HG02623 (cell line): ENCODE measurements at regions not wholly inside any gene's neighbourhood (a gene's known extent, or its start where the extent isn't known, plus 50 kb on each side); places are given as distances from the start of the nearest gene placed in this dataset.

Experiments used
- ATAC-seq: cut with Tn5 transposase; IDR thresholded peaks from one replicate; pipeline ENCODE4 v1.9.1; 2021; ENCODE audit warnings: moderate library complexity; ENCODE audit not compliant: unreplicated experiment

- no peak for ATAC-seq
These were observed 241.1 kb upstream of the DCN start for GRCh38 chr12:91423693-91424050.

- ATAC-seq: no peak
These were observed 240.4 kb upstream of the DCN start for GRCh38 chr12:91422811-91423692.

- no peak for ATAC-seq
These were observed 239.5 kb upstream of the DCN start for GRCh38 chr12:91422127-91422526.

- no peak for ATAC-seq
These were observed 237.2 kb upstream of the DCN start for GRCh38 chr12:91419809-91420208.

GRCh38 chr12:91418221-91419090, 235.8 kb upstream of the DCN start:
- no peak for ATAC-seq

GRCh38 chr12:91417650-91418049, 235.0 kb upstream of the DCN start:
- ATAC-seq: no peak

GRCh38 chr12:91414636-91415035, 232.0 kb upstream of the DCN start:
- no peak for ATAC-seq

GRCh38 chr12:91413581-91414546, 231.2 kb upstream of the DCN start:
- ATAC-seq: no peak

GRCh38 chr12:91406920-91407341, 224.3 kb upstream of the DCN start:
- peak; percentile 68 for ATAC-seq

- ATAC-seq: no peak
These were observed 221.8 kb upstream of the DCN start for GRCh38 chr12:91404441-91404840.

- ATAC-seq: no peak
These were observed 218.6 kb upstream of the DCN start for GRCh38 chr12:91401190-91401589.

GRCh38 chr12:91400271-91400670, 217.7 kb upstream of the DCN start:
- no peak for ATAC-seq

- no peak for ATAC-seq
These were observed 215.4 kb upstream of the DCN start for GRCh38 chr12:91397866-91398532.

GRCh38 chr12:91396293-91396692, 213.7 kb upstream of the DCN start:
- ATAC-seq: no peak

- ATAC-seq: no peak
These were observed 213.1 kb upstream of the DCN start for GRCh38 chr12:91395628-91396135.

- ATAC-seq: no peak
These were observed 212.3 kb upstream of the DCN start for GRCh38 chr12:91394903-91395302.

GRCh38 chr12:91388573-91388972, 206.0 kb upstream of the DCN start:
- no peak for ATAC-seq

GRCh38 chr12:91387461-91388134, 205.0 kb upstream of the DCN start:
- no peak for ATAC-seq

- no peak for ATAC-seq
These were observed 202.2 kb upstream of the DCN start for GRCh38 chr12:91384806-91385205.

- ATAC-seq: no peak
These were observed 201.7 kb upstream of the DCN start for GRCh38 chr12:91384366-91384765.
